ENCODE measurements at regions not wholly inside any gene's neighbourhood (a gene's known extent, or its start where the extent isn't known, plus 50 kb on each side); places are given as distances from the start of the nearest gene placed in this dataset.

GRCh38 chr3:168497741-168498140 lies 402.0 kb upstream of the GOLIM4 start:
- no peak for TF ChIP-seq CTCF (IDR thresholded peaks at IDR 0.05; ENCODE audit: poor library complexity, severe bottlenecking)
- TF ChIP-seq RAD21 (conservative IDR thresholded peaks at IDR 0.05), result no peak
